Lung (tissue), 11 donors: ENCODE measurements at regions not wholly inside any gene's neighbourhood (a gene's known extent, or its start where the extent isn't known, plus 50 kb on each side); places are given as distances from the start of the nearest gene placed in this dataset.

Experiments
- ATAC-seq: fragments of 200-7000 bp; cut with Tn5 transposase; one replicate; pipeline ENCODE4 v1.9.1; 2020; ENCODE audit warnings: moderate number of reproducible peaks; ENCODE audit not compliant: insufficient read depth, low FRiP score
- DNase-seq, 3 donors: peaks; one replicate each; pipeline ENCODE4 v3.0.0-alpha.2; 2013 to 2017
- H3K27ac ChIP-seq, 2 donors: one replicate each; pipeline ENCODE4 v1.5.1; 2013; ENCODE audit warnings: mild to moderate bottlenecking in 2 of 2, moderate library complexity in 2 of 2, control low read depth in 1 of 2, inconsistent platforms in 1 of 2, low read depth in 1 of 2, low read length in 1 of 2
- H3K27me3 ChIP-seq, 3 donors: one replicate each; pipeline ENCODE4 v1.5.1; 2013; ENCODE audit warnings: low read length in 2 of 3; ENCODE audit not compliant: control insufficient read depth in 3 of 3, insufficient read depth in 3 of 3
- H3K36me3 ChIP-seq, 4 donors: one replicate each; pipeline ENCODE4 v1.5.1; 2013; ENCODE audit warnings: low read length in 4 of 4, mild to moderate bottlenecking in 1 of 4, moderate library complexity in 1 of 4; ENCODE audit not compliant: control insufficient read depth in 4 of 4, insufficient read depth in 4 of 4
- H3K4me1 ChIP-seq, 5 donors: one replicate each; pipeline ENCODE4 v1.5.1; 2013; ENCODE audit warnings: low read length in 5 of 5, mild to moderate bottlenecking in 2 of 5, moderate library complexity in 1 of 5; ENCODE audit not compliant: control insufficient read depth in 5 of 5, insufficient read depth in 5 of 5
- H3K4me3 ChIP-seq: one replicate; pipeline ENCODE4 v1.5.1; 2013; ENCODE audit warnings: mild to moderate bottlenecking, control low read depth, moderate library complexity
- H3K9ac ChIP-seq, 2 donors: one replicate each; pipeline ENCODE4 v1.5.1; 2013; ENCODE audit warnings: low read length in 2 of 2, control low read depth in 1 of 2; ENCODE audit not compliant: insufficient read depth in 1 of 2
- H3K9me3 ChIP-seq, 4 donors: one replicate each; pipeline ENCODE4 v1.5.1; 2013; ENCODE audit warnings: low read length in 3 of 4, mild to moderate bottlenecking in 1 of 4, moderate library complexity in 1 of 4; ENCODE audit not compliant: control insufficient read depth in 4 of 4, insufficient read depth in 3 of 4
- CTCF ChIP-seq: IDR thresholded peaks from 2 replicates; pipeline ENCODE4 v1.5.1; 2012; ENCODE audit warnings: mild to moderate bottlenecking; ENCODE audit errors: control extremely low read depth, extremely low read depth
- WGBS, 2 donors: extraction: QIAGEN DNeasy Blood & Tissue Kit; methylation state at CpG; one replicate each; pipeline ENCODE4 v1.1.7; 2013; 5-methylcytosine and 5-hydroxymethylcytosine counted together
- donor health status: control.
- donor health status: control.
- donor health status: Bipolar disorder and iron deficiency.
- donor health status: healthy.
- donor health status: DM: yes; HTN: yes; CAD: no.

- no peak overlapping the region for H3K4me3 ChIP-seq
- H3K4me1 ChIP-seq, result peaks cover 0 to 17% (median 13%) of the 10 kb centered on the region in 5 donors
- H3K36me3 ChIP-seq, result no peaks in the 10 kb centered on the region
- 51 to 76% methylated on average over 3 of the region's 3 CpGs for WGBS, 2 donors
- no peak for TF ChIP-seq CTCF
- H3K9ac ChIP-seq, result no peak overlapping the region
- DNase-seq, result no peak
- no peak for ATAC-seq
- H3K9me3 ChIP-seq, result peaks cover 0 to 4% (median under 1%) of the 10 kb centered on the region in 4 donors
- no peaks in the 10 kb centered on the region for H3K27me3 ChIP-seq
- no peak overlapping the region for H3K27ac ChIP-seq
These were observed 85.1 kb upstream of the PTPN1 start for GRCh38 chr20:50425076-50425475.

GRCh38 chr20:50426866-50427718 lies 83.1 kb upstream of the PTPN1 start:
- Histone ChIP-seq H3K4me1 (peaks cover 5 to 24% (median 13%) of the 10 kb centered on the region in 5 donors), H3K36me3 (no peaks in the 10 kb centered on the region), H3K9ac (peak overlapping the region in 1 of 2 donors; percentile 55), H3K9me3 (peaks cover 0 to 2% (median 0%) of the 10 kb centered on the region in 4 donors), H3K27ac (peak overlapping the region in 1 of 2 donors; percentile 57), H3K27me3 (no peaks in the 10 kb centered on the region), H3K4me3 (no peak overlapping the region)
- no peak for TF ChIP-seq CTCF
- WGBS, 2 donors, result 73 to 79% methylated on average over 6 of the region's 6 CpGs
- peak in 2 of 3 donors; percentile 50 to 51 for DNase-seq
- no peak for ATAC-seq

- 19 to 38% methylated on average over 5 of the region's 5 CpGs for WGBS, 2 donors
- TF ChIP-seq CTCF, result no peak
- peak overlapping the region in 1 of 2 donors; percentile 55 for H3K9ac ChIP-seq
- ATAC-seq (no peak), DNase-seq (peak; percentile 60 to 89 (median 73))
- peaks cover 0 to 2% (median 0%) of the 10 kb centered on the region in 4 donors for H3K9me3 ChIP-seq
- no peak overlapping the region for H3K4me3 ChIP-seq
- H3K27me3 ChIP-seq, result no peaks in the 10 kb centered on the region
- H3K27ac ChIP-seq, result peak overlapping the region in 1 of 2 donors; percentile 57
- no peaks in the 10 kb centered on the region for H3K36me3 ChIP-seq
- peaks cover 5 to 25% (median 13%) of the 10 kb centered on the region in 5 donors for H3K4me1 ChIP-seq
These were observed 82.5 kb upstream of the PTPN1 start for GRCh38 chr20:50427719-50428083.
